ENCODE measurements at regions not wholly inside any gene's neighbourhood (a gene's known extent, or its start where the extent isn't known, plus 50 kb on each side); places are given as distances from the start of the nearest gene placed in this dataset.
"Not testable (repeated sequence)": the region's sequence is repeated elsewhere in the genome, so short reads cannot be mapped to it uniquely, and the experiment has no call there.

GRCh38 chr4:183816882-183817509 lies 88.1 kb upstream of the STOX2 start:
- DNase-seq: peak; percentile 77

DNA sequence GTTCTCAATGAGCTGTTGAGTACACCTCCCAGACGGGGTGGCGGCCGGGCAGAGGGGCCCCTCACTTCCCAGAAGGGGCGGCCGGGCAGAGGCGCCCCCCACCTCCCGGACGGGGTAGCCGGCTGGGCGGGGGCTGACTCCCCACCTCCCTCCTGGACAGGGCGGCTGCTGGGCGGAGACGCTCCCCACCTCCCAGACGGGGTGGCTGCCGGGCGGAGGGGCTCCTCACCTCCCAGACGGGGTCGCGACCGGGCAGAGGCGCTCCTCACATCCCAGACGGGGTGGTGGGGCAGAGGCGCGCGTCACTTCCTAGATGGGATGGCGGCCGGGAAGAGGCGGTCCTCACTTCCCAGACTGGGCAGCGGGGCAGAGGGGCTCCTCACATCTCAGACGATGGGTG lies 86.5 kb upstream of the STOX2 start:
- not testable (repeated sequence) for DNase-seq

- DNase-seq: no peak
Observed at GRCh38 chr4:183821076-183821853, 83.8 kb upstream of the STOX2 start.

- peak; percentile 92 for DNase-seq
Observed at GRCh38 chr4:183823434-183823833, 81.7 kb upstream of the STOX2 start.

- DNase-seq: no peak
Observed at GRCh38 chr4:183825346-183825745, 79.8 kb upstream of the STOX2 start.

- DNase-seq: no peak
Observed at GRCh38 chr4:183826461-183826860, 78.6 kb upstream of the STOX2 start.

DNA sequence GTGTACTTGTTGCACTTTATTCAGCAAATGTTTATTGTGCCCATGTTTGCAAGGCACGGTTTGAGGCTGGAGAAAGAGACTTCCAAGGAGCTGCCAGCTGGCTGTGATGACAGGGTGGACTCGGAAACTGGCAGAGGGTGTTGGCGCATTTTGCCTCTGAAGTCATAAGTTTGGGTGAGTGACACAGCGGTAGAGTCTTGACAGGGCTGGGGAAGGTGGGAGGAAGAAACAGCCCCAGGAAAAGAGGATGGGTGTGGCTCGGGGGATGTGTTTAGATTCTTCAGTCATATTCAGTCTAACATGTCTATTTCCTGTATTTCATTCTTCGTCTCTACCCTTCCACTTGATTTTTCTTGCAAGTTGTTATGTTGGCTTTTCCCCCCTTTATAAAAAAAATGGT lies 77.0 kb upstream of the STOX2 start:
- no peak for DNase-seq

GRCh38 chr4:183828839-183829238 lies 76.3 kb upstream of the STOX2 start:
- no peak for DNase-seq

GRCh38 chr4:183830438-183830985 lies 74.6 kb upstream of the STOX2 start:
- no peak for DNase-seq

- DNase-seq: no peak
Observed at GRCh38 chr4:183831026-183831446, 74.1 kb upstream of the STOX2 start.

- no peak for DNase-seq
Observed at GRCh38 chr4:183831683-183832082, 73.4 kb upstream of the STOX2 start.

DNA sequence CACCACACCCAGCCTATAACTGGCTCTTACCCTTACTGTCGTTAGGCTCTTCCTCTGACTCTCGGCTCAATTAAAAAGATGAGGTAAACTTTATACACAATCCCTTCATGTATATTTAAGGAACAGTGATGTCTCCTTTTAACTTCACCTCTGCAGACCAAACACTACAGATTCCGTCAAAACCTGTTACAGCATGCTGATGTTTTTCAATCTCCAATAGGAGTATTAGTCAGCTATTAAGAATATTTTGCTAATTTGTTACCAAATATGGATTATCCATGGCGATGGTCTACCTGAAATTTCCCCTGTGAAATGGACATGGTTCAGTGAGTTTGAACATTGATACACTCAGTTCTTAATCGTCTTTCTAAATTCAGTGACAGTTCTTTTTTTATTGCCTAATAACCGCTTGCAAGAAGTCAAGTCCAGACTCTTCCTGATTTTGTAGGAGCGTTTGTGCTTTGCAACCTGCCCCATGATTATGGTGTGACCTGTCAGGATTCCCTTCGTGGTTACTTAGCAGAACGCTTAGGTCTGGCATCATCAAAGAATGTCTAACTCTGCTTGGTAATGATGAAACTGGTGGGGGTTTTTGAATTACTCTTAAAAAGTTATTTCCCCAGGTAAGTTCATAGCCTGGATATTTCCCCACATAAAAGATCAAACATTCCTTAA lies 72.2 kb upstream of the STOX2 start:
- DNase-seq: no peak

DNA sequence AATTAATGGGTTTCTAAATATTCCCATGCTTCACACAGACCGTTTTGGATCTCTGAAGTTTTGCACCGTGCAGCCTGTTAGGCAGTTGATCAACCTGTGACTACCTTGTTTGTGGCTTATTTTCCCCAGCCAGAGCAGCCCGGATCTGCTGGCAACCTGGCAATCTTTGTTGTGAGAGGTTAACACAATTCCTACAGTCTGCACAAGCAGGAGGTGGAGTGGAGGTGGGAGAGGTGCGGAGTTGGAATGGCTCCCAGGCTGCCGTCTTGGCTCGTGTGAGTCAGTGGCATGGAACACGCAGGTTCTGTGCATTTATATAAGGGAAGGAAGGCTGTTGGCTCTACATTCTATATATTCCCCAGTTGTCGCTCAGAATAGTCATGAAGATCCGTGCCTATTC lies 70.9 kb upstream of the STOX2 start:
- no peak for DNase-seq

GRCh38 chr4:183837222-183837621 lies 67.9 kb upstream of the STOX2 start:
- DNase-seq: no peak

DNA sequence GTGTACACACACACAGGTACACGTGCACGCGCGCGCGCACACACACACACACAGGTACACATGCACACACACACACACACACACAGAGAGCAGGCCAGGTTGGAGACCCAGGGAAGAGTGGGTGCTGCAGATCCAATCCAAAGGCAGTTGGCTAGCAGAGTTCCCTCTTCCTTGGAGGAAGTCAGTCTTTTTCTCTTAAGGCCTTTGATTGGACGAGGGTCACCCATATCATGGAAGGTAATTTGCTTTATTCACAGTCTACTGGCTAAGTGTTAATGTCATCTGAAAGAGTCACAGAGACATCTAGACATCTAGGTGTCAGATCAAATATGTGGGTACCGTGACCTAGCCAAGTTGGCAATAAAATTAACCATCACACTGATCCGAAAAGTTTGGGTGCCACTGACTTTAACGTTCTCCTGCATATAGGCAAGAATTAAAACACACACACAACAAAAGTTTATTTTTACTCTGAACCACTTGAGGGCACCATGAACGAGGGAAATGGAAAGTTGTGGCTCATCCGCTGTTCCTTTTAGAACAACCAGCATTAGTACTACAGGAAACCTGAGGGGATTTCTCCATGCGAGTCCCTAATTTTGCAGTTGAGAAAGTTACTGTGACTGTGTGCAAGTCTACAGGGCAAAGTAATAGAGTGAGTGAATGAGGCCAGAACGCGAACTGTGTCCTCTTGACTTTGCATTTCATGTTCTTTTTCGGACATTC lies 66.0 kb upstream of the STOX2 start:
- DNase-seq: peak; percentile 9

DNA sequence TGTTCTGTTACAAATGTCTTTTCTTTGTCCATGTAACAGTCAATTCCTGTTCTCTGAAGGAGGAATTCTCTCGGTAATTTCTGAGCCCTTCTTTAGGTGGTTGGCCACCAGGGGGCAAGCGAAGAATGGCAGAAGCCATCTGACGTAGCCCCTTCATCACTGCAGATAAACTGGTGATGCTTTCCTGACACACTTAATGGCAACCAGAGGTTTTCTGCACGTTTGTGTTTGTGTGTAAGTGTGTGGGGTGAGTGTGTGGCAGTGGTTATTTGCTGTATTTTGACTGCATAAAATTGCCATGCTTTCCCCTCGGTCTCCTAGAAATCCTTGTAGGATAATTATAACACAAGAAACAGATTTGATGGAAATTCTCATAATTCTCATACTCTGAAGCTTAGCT lies 64.8 kb upstream of the STOX2 start:
- DNase-seq: peak; percentile 41

DNA sequence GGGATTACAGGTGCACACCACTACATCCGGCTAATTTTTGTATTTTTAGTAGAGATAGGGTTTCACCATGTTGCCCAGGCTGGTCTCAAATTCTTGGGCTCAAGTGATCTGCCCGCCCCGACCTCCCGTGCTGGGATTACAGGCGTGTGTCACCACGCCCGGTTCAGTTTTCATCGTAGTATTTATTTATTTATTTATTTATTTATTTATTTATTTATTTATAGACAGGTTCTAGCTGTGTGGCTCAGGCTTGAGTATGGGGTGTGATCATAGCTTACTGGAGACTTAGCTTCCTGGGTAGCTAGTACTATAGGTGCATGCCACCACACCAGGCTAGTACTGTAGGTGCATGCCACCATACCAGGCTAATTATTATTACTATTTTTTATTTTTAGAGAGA lies 64.1 kb upstream of the STOX2 start:
- no peak for DNase-seq

DNA sequence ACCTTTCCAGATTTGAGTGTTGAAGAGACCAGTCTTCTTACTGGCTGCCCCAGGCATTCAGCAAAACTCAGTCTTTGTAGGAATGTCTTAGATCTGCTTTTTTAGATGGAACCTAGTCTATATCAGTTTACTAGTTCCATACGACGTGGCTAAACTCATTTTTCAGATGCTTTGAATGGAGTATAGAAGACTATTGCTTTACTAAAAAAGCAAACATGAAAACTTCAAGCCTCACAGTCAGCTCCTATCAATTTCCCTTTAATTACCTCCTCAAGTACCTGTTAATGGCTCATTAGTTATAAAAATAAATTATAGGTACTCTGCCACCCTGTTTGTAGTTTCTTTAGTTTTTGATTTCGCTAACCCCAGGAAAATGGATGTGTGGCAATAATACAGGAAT lies 63.0 kb upstream of the STOX2 start:
- no peak for DNase-seq

DNA sequence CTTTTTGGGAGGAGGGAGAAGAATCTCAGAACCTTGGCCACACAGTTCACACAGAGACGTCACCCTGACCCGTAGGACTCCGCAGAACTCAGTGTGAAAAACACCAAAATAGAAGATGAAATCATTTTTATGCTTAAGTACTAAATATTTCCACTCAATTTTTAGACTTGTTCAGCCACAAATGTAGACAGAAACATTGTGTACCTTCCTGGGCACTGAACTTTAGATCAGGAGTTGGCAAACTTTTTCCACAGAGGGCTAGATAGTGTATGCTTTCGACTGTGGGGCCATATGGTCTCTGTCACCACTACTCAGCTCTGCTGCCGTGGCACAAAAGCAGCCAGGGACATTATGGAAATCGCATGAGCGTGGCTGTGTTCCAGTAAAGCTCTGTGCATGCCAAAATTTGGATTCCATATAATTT lies 61.8 kb upstream of the STOX2 start:
- no peak for DNase-seq

- DNase-seq: no peak
Observed at GRCh38 chr4:183846951-183847350, 58.2 kb upstream of the STOX2 start.

DNA sequence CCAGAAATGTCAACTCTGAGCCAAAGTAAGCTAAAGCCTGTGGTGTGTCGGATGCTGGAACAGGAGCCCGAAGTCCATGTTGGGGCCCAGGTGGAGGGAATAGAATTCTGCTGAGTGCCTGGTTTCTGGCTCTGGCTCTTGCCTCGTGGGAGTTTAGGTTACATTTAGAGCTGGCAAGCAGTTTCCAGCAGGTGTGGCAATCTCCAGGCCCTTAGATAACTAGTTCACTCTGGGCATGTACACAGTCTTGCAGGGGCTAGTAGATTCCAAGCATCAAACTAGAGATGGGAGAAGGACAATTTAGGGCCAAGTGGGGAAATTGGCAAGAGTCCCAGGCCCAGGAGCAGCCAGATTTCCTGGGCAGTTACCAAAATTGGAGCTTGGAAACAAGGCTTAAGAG lies 56.3 kb upstream of the STOX2 start:
- no peak for DNase-seq

DNA sequence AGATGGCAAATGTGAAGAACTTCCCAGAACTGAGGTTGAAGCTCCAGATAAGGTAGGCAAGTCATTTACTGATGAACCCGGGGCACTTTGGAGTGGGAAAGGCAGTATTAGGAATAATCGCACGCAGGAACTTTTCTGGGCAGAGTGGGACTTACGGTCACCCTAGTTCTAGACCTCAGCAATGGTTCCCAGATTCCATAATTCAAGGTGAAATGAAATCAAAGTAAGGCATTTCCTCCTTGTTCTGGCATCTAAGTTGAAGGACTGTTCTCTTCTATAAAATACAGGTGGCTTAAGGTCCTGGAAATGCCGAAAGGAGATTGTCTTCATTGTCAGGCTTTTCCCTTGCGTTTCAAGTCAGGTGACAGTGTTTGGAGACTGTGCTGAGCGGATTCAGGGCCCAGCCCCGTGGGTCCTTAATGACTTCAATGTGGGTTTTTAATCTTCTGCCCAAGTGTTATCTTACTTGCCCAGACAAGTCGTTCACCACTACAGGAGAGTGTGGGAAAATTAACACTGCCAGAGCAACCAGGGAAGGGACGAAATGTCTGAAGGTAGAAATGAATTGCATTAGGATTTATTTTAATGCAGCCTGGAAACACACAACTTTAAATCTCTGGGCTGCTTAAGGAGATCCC lies 52.1 kb upstream of the STOX2 start:
- no peak for DNase-seq

DNA sequence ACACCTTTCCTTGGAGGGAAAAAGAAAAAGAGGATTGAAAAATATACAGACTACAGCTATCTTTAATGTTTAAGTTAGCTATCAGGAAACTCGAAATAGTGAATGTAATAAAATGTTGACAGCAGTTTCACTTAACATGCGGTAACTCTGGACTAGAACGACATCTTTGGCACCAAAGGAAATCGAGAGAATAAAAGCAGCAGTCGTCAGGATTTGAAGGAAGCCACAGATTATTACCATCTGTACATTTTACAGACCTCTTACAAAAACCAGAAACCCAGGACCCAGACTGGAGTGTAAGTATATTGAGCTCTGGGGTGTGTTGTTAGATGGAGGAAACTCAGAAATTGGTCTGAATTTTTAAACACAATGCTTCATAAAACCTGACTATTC lies 51.6 kb upstream of the STOX2 start:
- no peak for DNase-seq

Data from kidney glomerular epithelial cell (primary cell).